HepG2 (cell line): ENCODE measurements at regions not wholly inside any gene's neighbourhood (a gene's known extent, or its start where the extent isn't known, plus 50 kb on each side); places are given as distances from the start of the nearest gene placed in this dataset.

Experiments used
- ATAC-seq: fragments of 200-7000 bp; cut with Tn5 transposase; 3 replicates; pipeline ENCODE4 v1.9.1; 2020; ENCODE audit warnings: mild to moderate bottlenecking, moderate library complexity
- BruUV-seq: library from RNA; stranded (reverse); fragments of 400-500 nt; replicated peaks from 2 replicates; lab custom pipeline; 2021; lab: Mats Ljungman, UMichigan
- CTCF ChIA-PET: fragments of 300-600 bp; formaldehyde crosslinking; extraction: SDS; loops from one replicate; lab custom pipeline; 2021; ENCODE audit warnings: low total read pairs, inconsistent platforms, low intra/inter-chr PET ratio; lab: Yijun Ruan, JAX
- POLR2A ChIA-PET: fragments of 350-600 bp; sonication (Branson Sonifier 250); formaldehyde crosslinking; loops from one replicate; lab custom pipeline; 2020; ENCODE audit warnings: antibody characterized with exemption, inconsistent platforms; lab: Yijun Ruan, JAX
- DNase-seq: peaks from one replicate; pipeline ENCODE4 v3.0.0-alpha.2; 2015; ENCODE audit warnings: low spot score
- FAIRE-seq: peaks from 3 replicates; lab custom pipeline; 2011; peaks lifted over from hg19 to GRCh38; lab: Jason Lieb, UNC
- H2AFZ ChIP-seq: one replicate; pipeline ENCODE4 v1.6.1; 2011; ENCODE audit warnings: low read length, inconsistent platforms
- H3K27ac ChIP-seq: fragments of 300-600 bp; 3 replicates; pipeline ENCODE4 v1.8.0; 2011; ENCODE audit warnings: mixed run types, mild to moderate bottlenecking, mixed read lengths, low read length, inconsistent platforms; ENCODE audit not compliant: insufficient read depth; ENCODE audit errors: extremely low read length
- H3K27me3 ChIP-seq, 2 experiments: fragments of 200-600 bp in 1 of 2; 2 replicates in 1 of 2; 3 replicates in 1 of 2; pipeline versions ENCODE4 v1.6.0 to v1.8.0; 2011; ENCODE audit warnings: low read length in 2 of 2, mild to moderate bottlenecking in 2 of 2, moderate library complexity in 2 of 2, inconsistent platforms in 1 of 2; ENCODE audit not compliant: insufficient read depth in 2 of 2, control insufficient read depth in 1 of 2
- H3K36me3 ChIP-seq, 2 experiments: fragments of 200-600 bp in 1 of 2; replicated peaks in 1 of 2; 2 replicates in 1 of 2; 3 replicates in 1 of 2; pipeline versions ENCODE4 v1.5.1 to v1.8.0; 2011; ENCODE audit warnings: low read length in 2 of 2, inconsistent platforms in 1 of 2; ENCODE audit not compliant: insufficient read depth in 2 of 2, control insufficient read depth in 1 of 2
- H3K4me1 ChIP-seq: 2 replicates; pipeline ENCODE4 v1.5.1; 2012; ENCODE audit warnings: low read length, inconsistent platforms; ENCODE audit not compliant: insufficient read depth
- H3K4me2 ChIP-seq: 2 replicates; pipeline ENCODE4 v1.6.0; 2011; ENCODE audit warnings: low read depth, low read length, inconsistent platforms
- H3K4me3 ChIP-seq, 3 experiments: fragments of 200-600 bp in 1 of 3; sonication (generic), shearing (Covaris generic) in 1 of 3; replicated peaks in 1 of 3; 2 replicates each; pipeline ENCODE4 v1.5.1; 2011 to 2016; ENCODE audit warnings: low read length in 3 of 3, inconsistent platforms in 2 of 3, low read depth in 2 of 3, mild to moderate bottlenecking in 2 of 3, control low read depth in 1 of 3, mixed read lengths in 1 of 3; ENCODE audit not compliant: insufficient read depth in 1 of 3
- H3K79me2 ChIP-seq: one replicate; pipeline ENCODE4 v1.6.1; 2011; ENCODE audit warnings: low read length, inconsistent platforms; ENCODE audit not compliant: insufficient read depth
- H3K9ac ChIP-seq: 2 replicates; pipeline ENCODE4 v1.6.0; 2011; ENCODE audit warnings: mild to moderate bottlenecking, low read depth, low read length, inconsistent platforms; ENCODE audit not compliant: insufficient read depth
- H3K9me3 ChIP-seq: 2 replicates; pipeline ENCODE4 v1.5.1; 2012; ENCODE audit warnings: mild to moderate bottlenecking, low read length
- H4K20me1 ChIP-seq: 2 replicates; pipeline ENCODE4 v1.6.0; 2011; ENCODE audit warnings: inconsistent platforms, mild to moderate bottlenecking, low read length, moderate library complexity; ENCODE audit not compliant: insufficient read depth
- FOSL2 ChIP-seq: sonication (generic); formaldehyde crosslinking; IDR thresholded peaks from 2 replicates; pipeline ENCODE4 v1.4.0; 2020; ENCODE audit warnings: missing genetic modification reagents
- NFYB ChIP-seq: sonication (generic); formaldehyde crosslinking; IDR thresholded peaks from 2 replicates; pipeline ENCODE4 v1.4.0; 2020; ENCODE audit warnings: missing genetic modification reagents
- NFYC ChIP-seq: IDR thresholded peaks from 2 replicates; pipeline ENCODE4 v1.6.1; 2016; ENCODE audit warnings: missing genetic modification reagents, missing compliant biosample characterization
- RFX5 ChIP-seq: IDR thresholded peaks from 2 replicates; pipeline ENCODE4 v1.6.1; 2011; ENCODE audit warnings: low read depth, low read length, improper control_type of control experiment
- RFXAP ChIP-seq: sonication (generic); formaldehyde crosslinking; IDR thresholded peaks from 2 replicates; pipeline ENCODE4 v1.4.0; 2020; ENCODE audit warnings: missing genetic modification reagents, borderline replicate concordance
- WGBS: methylation state at CpG from one replicate; pipeline ENCODE4 v1.1.6; 2017; ENCODE audit warnings: low lambda C conversion rate; 5-methylcytosine and 5-hydroxymethylcytosine counted together
- in situ Hi-C: cut with HindIII; loops from 2 replicates; pipeline ENCODE4 v1.10.0; 2017; ENCODE audit warnings: low pct_unique_long_range_greater_than_20kb; ENCODE audit not compliant: extremely low pct_ligation_motif_present
- intact Hi-C: fragments of 100-400 bp; cut with micrococcal nuclease; formaldehyde crosslinking; loops from one replicate; pipeline ENCODE4 v1.10.0; 2022; ENCODE audit not compliant: unreplicated experiment
- TF ChIP-seq, protein P1 (sequence below): sonication (generic); formaldehyde crosslinking; IDR thresholded peaks from 2 replicates; pipeline ENCODE4 v1.4.0; 2020; ENCODE audit warnings: missing genetic modification reagents
- TF ChIP-seq, protein P2 (sequence below), 2 experiments: IDR thresholded peaks; 2 replicates each; pipeline ENCODE4 v1.6.1; 2011 to 2012; ENCODE audit warnings: low read length in 2 of 2, borderline replicate concordance in 1 of 2, low read depth in 1 of 2, mild to moderate bottlenecking in 1 of 2, moderate library complexity in 1 of 2
- TF ChIP-seq, protein P3 (sequence below): sonication (generic); formaldehyde crosslinking; IDR thresholded peaks from 2 replicates; pipeline ENCODE4 v1.5.0; 2020; ENCODE audit warnings: missing genetic modification reagents
- TF ChIP-seq, protein P4 (sequence below), 2 experiments: sonication (generic) in 1 of 2; formaldehyde crosslinking in 1 of 2; IDR thresholded peaks; 2 replicates each; pipeline versions ENCODE4 v1.4.0 to v1.6.1; 2016 to 2020; ENCODE audit warnings: borderline replicate concordance in 1 of 2, low read depth in 1 of 2, mild to moderate bottlenecking in 1 of 2, missing genetic modification reagents in 1 of 2

DNA sequence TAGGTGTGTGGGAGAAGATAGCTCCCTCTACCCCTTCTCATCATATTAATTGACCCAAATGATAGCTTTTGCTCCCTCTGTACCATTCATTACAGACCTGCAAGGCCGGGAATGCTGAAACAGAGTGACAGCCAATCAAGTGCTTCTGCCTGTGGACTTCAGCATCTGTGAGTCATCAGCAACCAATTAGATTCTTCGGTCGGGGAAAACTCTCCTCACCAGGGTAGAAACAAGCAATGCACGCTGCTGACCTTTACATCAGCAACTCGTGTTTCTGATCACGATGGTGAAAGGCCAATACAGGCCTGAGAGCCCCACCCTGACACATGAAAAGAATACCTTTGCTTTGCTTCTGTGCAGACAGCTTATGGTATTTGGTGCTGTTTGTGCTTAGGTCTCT, 347.2 kb upstream of the DDX53 start:
- BruUV-seq, result no TSS peak
- no peaks in the 10 kb centered on the region for H4K20me1 ChIP-seq
- DNase-seq (peak; percentile 8), ATAC-seq (peak; percentile 78), FAIRE-seq (no peak)
- ChIA-PET CTCF (no interaction called here), POLR2A (no interaction called here)
- H3K36me3 ChIP-seq, result no peaks in the 10 kb centered on the region
- H3K79me2 ChIP-seq, result no peaks in the 10 kb centered on the region
- no peak overlapping the region for H2AFZ ChIP-seq
- H3K4me2 ChIP-seq, result no peak overlapping the region
- no peaks in the 10 kb centered on the region for H3K9me3 ChIP-seq
- no peaks in the 10 kb centered on the region for H3K4me1 ChIP-seq
- peak; percentile 41; the same call in 1 of the 2 replicates for TF ChIP-seq FOSL2
- TF ChIP-seq, protein P1, sequence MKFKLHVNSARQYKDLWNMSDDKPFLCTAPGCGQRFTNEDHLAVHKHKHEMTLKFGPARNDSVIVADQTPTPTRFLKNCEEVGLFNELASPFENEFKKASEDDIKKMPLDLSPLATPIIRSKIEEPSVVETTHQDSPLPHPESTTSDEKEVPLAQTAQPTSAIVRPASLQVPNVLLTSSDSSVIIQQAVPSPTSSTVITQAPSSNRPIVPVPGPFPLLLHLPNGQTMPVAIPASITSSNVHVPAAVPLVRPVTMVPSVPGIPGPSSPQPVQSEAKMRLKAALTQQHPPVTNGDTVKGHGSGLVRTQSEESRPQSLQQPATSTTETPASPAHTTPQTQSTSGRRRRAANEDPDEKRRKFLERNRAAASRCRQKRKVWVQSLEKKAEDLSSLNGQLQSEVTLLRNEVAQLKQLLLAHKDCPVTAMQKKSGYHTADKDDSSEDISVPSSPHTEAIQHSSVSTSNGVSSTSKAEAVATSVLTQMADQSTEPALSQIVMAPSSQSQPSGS (CRISPR knock-in tag), result 0 out of 2 replicates have a peak, but pooled peaks have one; percentile 35
- TF ChIP-seq, protein P2, sequence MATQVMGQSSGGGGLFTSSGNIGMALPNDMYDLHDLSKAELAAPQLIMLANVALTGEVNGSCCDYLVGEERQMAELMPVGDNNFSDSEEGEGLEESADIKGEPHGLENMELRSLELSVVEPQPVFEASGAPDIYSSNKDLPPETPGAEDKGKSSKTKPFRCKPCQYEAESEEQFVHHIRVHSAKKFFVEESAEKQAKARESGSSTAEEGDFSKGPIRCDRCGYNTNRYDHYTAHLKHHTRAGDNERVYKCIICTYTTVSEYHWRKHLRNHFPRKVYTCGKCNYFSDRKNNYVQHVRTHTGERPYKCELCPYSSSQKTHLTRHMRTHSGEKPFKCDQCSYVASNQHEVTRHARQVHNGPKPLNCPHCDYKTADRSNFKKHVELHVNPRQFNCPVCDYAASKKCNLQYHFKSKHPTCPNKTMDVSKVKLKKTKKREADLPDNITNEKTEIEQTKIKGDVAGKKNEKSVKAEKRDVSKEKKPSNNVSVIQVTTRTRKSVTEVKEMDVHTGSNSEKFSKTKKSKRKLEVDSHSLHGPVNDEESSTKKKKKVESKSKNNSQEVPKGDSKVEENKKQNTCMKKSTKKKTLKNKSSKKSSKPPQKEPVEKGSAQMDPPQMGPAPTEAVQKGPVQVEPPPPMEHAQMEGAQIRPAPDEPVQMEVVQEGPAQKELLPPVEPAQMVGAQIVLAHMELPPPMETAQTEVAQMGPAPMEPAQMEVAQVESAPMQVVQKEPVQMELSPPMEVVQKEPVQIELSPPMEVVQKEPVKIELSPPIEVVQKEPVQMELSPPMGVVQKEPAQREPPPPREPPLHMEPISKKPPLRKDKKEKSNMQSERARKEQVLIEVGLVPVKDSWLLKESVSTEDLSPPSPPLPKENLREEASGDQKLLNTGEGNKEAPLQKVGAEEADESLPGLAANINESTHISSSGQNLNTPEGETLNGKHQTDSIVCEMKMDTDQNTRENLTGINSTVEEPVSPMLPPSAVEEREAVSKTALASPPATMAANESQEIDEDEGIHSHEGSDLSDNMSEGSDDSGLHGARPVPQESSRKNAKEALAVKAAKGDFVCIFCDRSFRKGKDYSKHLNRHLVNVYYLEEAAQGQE (IDR thresholded peaks at IDR 0.05; ENCODE audit: borderline replicate concordance in 1 of 2, low read depth in 1 of 2, low read length in 2 of 2), result no peak
- peak; percentile 47; the same call in 1 of the 2 replicates for TF ChIP-seq RFX5
- peak; percentile 68 for TF ChIP-seq NFYC (CRISPR knock-in tag)
- TF ChIP-seq, protein P3, sequence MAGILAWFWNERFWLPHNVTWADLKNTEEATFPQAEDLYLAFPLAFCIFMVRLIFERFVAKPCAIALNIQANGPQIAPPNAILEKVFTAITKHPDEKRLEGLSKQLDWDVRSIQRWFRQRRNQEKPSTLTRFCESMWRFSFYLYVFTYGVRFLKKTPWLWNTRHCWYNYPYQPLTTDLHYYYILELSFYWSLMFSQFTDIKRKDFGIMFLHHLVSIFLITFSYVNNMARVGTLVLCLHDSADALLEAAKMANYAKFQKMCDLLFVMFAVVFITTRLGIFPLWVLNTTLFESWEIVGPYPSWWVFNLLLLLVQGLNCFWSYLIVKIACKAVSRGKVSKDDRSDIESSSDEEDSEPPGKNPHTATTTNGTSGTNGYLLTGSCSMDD, result no peak
- TF ChIP-seq NFYB, result peak; percentile 79
- TF ChIP-seq, protein P4, sequence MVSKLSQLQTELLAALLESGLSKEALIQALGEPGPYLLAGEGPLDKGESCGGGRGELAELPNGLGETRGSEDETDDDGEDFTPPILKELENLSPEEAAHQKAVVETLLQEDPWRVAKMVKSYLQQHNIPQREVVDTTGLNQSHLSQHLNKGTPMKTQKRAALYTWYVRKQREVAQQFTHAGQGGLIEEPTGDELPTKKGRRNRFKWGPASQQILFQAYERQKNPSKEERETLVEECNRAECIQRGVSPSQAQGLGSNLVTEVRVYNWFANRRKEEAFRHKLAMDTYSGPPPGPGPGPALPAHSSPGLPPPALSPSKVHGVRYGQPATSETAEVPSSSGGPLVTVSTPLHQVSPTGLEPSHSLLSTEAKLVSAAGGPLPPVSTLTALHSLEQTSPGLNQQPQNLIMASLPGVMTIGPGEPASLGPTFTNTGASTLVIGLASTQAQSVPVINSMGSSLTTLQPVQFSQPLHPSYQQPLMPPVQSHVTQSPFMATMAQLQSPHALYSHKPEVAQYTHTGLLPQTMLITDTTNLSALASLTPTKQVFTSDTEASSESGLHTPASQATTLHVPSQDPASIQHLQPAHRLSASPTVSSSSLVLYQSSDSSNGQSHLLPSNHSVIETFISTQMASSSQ (IDR thresholded peaks at IDR 0.05; ENCODE audit: low read depth), result no peak
- TF ChIP-seq, protein P4 (CRISPR knock-in tag; IDR thresholded peaks at IDR 0.05; ENCODE audit: borderline replicate concordance), result no peak
- TF ChIP-seq RFXAP (CRISPR knock-in tag), result peak; percentile 69
- H3K27ac ChIP-seq, result no peak overlapping the region
- no peaks in the 10 kb centered on the region for H3K27me3 ChIP-seq
- in situ Hi-C loops (no loop called here), intact Hi-C loops (no loop called here)
- WGBS, result 0% methylated on average over 4 of the region's 6 CpGs
- H3K4me3 ChIP-seq, result no peak overlapping the region
- no peak overlapping the region for H3K9ac ChIP-seq
